ENCODE measurements at regions not wholly inside any gene's neighbourhood (a gene's known extent, or its start where the extent isn't known, plus 50 kb on each side); places are given as distances from the start of the nearest gene placed in this dataset.
"Not testable (repeated sequence)": the region's sequence is repeated elsewhere in the genome, so short reads cannot be mapped to it uniquely, and the experiment has no call there.

GRCh38 chr7:6953138-6953797 is 127.2 kb upstream of the CCZ1B start:
- H4K91ac ChIP-seq (replicated peaks; ENCODE audit: insufficient read length, low read length); H2BK15ac ChIP-seq (ENCODE audit: low read length); H3K9ac ChIP-seq (replicated peaks in 1 of 4; ENCODE audit: extremely low read depth in 1 of 4, low read depth in 3 of 4, low read length in 3 of 4); H3K27me3 ChIP-seq (replicated peaks in 1 of 4; ENCODE audit: control insufficient read depth in 3 of 4, extremely low read depth in 1 of 4, insufficient read depth in 3 of 4, low read length in 3 of 4); H3K27ac ChIP-seq (ENCODE audit: low read depth, low read length); H4K8ac ChIP-seq (ENCODE audit: extremely low read depth, insufficient read depth, low read length); DNase-seq (ENCODE audit: low read depth in 1 of 2, low spot score in 2 of 2); H3K4ac ChIP-seq (replicated peaks; ENCODE audit: insufficient read length, low read depth, low read length); H3K79me1 ChIP-seq (ENCODE audit: low read depth, low read length); H3K56ac ChIP-seq (replicated peaks; ENCODE audit: insufficient read length, low read depth, low read length); H3K9me3 ChIP-seq (ENCODE audit: insufficient read depth in 2 of 2, low read depth in 1 of 2, low read length in 1 of 2); H3K18ac ChIP-seq (ENCODE audit: extremely low read depth, low read length); H3K4me2 ChIP-seq (ENCODE audit: insufficient read depth in 1 of 2, low read depth in 2 of 2, low read length in 2 of 2); H3K36me3 ChIP-seq (ENCODE audit: control insufficient read depth in 2 of 4, insufficient read depth in 4 of 4, low read length in 3 of 4); FAIRE-seq; H4K5ac ChIP-seq (ENCODE audit: insufficient read length, low read depth, low read length); H2BK20ac ChIP-seq (ENCODE audit: low read length); H2BK12ac ChIP-seq (ENCODE audit: low read depth, low read length); H3K14ac ChIP-seq (ENCODE audit: insufficient read length); H4K20me1 ChIP-seq (replicated peaks in 1 of 2; ENCODE audit: control insufficient read depth in 1 of 2, insufficient read depth in 2 of 2, low read length in 2 of 2); H2BK120ac ChIP-seq (replicated peaks; ENCODE audit: low read depth, low read length); H2AFZ ChIP-seq (ENCODE audit: low read length); H2BK5ac ChIP-seq (ENCODE audit: low read depth, low read length); H2AK5ac ChIP-seq (ENCODE audit: low read depth, low read length); H3K4me3 ChIP-seq (ENCODE audit: extremely low read depth in 1 of 4, insufficient read depth in 2 of 4, low read depth in 3 of 4, low read length in 4 of 4); POLR2A ChIA-PET (ENCODE audit: partially characterized antibody); H3K79me2 ChIP-seq (ENCODE audit: control insufficient read depth in 1 of 2, insufficient read depth in 2 of 2, low read length in 2 of 2); H3K23ac ChIP-seq (ENCODE audit: insufficient read length); H3K4me1 ChIP-seq (replicated peaks in 1 of 4; ENCODE audit: control insufficient read depth in 3 of 4, insufficient read depth in 4 of 4, low read length in 3 of 4); H3K23me2 ChIP-seq (ENCODE audit: low read depth, low read length): not testable (repeated sequence)
- 56% methylated on average over 16 of the region's 16 CpGs; no CpG with 5 or more reads in 1 of the 2 experiments for WGBS, 2 experiments (ENCODE audit: extremely low coverage in 1 of 2, insufficient coverage in 1 of 2, insufficient read length in 1 of 2, insufficient replicate concordance in 2 of 2, low coverage in 1 of 2, low lambda C conversion rate in 2 of 2, missing lambda C conversion rate in 1 of 2)
- TF ChIP-seq CTCF (IDR thresholded peaks at IDR 0.05; ENCODE audit: control extremely low read depth in 1 of 3, insufficient read depth in 1 of 3, low read depth in 1 of 3, low read length in 3 of 3) (peak in 1 of 3 experiments; percentile 3; a peak in 1 of 4 replicates), RAD21 (IDR thresholded peaks at IDR 0.05 in 1 of 2, conservative IDR thresholded peaks at IDR 0.05 in 1 of 2; ENCODE audit: low read depth in 2 of 2, low read length in 2 of 2) (peak; percentile 12; a peak in 2 of 4 replicates)
- CTCF ChIA-PET (ENCODE audit: partially characterized antibody) = interaction anchor here (1.4 kb wide), 2 partner anchors 322 to 617 kb away, joined by 3 read pairs; no protein-coding TSS in a partner anchor
